Fibroblast of lung (primary cell): ENCODE measurements at regions not wholly inside any gene's neighbourhood (a gene's known extent, or its start where the extent isn't known, plus 50 kb on each side); places are given as distances from the start of the nearest gene placed in this dataset.

Source experiments
- DNase-seq, 2 donors: peaks; one replicate each; pipeline versions ENCODE4 v3.0.0 to v3.0.0-alpha.2; 2010; ENCODE audit warnings: low read depth in 2 of 2
- H2AFZ ChIP-seq: 2 replicates; pipeline ENCODE4 v1.5.1; 2012; ENCODE audit warnings: low read length, control low read depth, inconsistent platforms
- H3K27ac ChIP-seq: 2 replicates; pipeline ENCODE4 v1.5.1; 2011; ENCODE audit warnings: low read length, control low read depth; ENCODE audit not compliant: insufficient read depth
- H3K27me3 ChIP-seq: 2 replicates; pipeline ENCODE4 v1.5.1; 2011; ENCODE audit warnings: mild to moderate bottlenecking, low read length; ENCODE audit not compliant: control insufficient read depth, insufficient read depth
- H3K36me3 ChIP-seq: 2 replicates; pipeline ENCODE4 v1.5.1; 2011; ENCODE audit warnings: low read length; ENCODE audit not compliant: control insufficient read depth, insufficient read depth
- H3K4me1 ChIP-seq: 2 replicates; pipeline ENCODE4 v1.5.1; 2011; ENCODE audit warnings: low read length; ENCODE audit not compliant: control insufficient read depth, insufficient read depth; ENCODE audit errors: extremely low read depth
- H3K4me2 ChIP-seq: 2 replicates; pipeline ENCODE4 v1.5.1; 2011; ENCODE audit warnings: low read length, control low read depth; ENCODE audit not compliant: insufficient read depth; ENCODE audit errors: extremely low read depth
- H3K4me3 ChIP-seq, 4 experiments: fragments of 200-600 bp in 1 of 4; sonication (generic) in 1 of 4; replicated peaks in 1 of 4; 2 replicates each; pipeline ENCODE4 v1.5.1; 2011 to 2016; ENCODE audit warnings: low read length in 4 of 4, low read depth in 3 of 4, mild to moderate bottlenecking in 3 of 4, control low read depth in 2 of 4, inconsistent platforms in 1 of 4, mixed read lengths in 1 of 4; ENCODE audit not compliant: insufficient read depth in 1 of 4; ENCODE audit errors: control extremely low read depth in 1 of 4
- H3K79me2 ChIP-seq: 2 replicates; pipeline ENCODE4 v1.5.1; 2012; ENCODE audit warnings: mild to moderate bottlenecking, low read length, inconsistent platforms; ENCODE audit not compliant: control insufficient read depth, insufficient read depth
- H3K9ac ChIP-seq: 2 replicates; pipeline ENCODE4 v1.5.1; 2011; ENCODE audit warnings: mild to moderate bottlenecking, low read length, control low read depth; ENCODE audit not compliant: insufficient read depth
- H3K9me3 ChIP-seq: 2 replicates; pipeline ENCODE4 v1.5.1; 2012; ENCODE audit warnings: low read depth, low read length; ENCODE audit not compliant: control insufficient read depth, insufficient read depth
- H4K20me1 ChIP-seq: 2 replicates; pipeline ENCODE4 v1.5.1; 2011; ENCODE audit warnings: low read length; ENCODE audit not compliant: control insufficient read depth, insufficient read depth; ENCODE audit errors: extremely low read depth
- EZH2 ChIP-seq: IDR thresholded peaks from 2 replicates; pipeline ENCODE4 v1.5.1; 2012; ENCODE audit warnings: low read length, control low read depth, mild to moderate bottlenecking; ENCODE audit errors: missing control alignments
- TF ChIP-seq, protein P1 (sequence below), 2 donors: IDR thresholded peaks in 1 of 2; conservative IDR thresholded peaks in 1 of 2; 1 replicate in 1 of 2; 2 replicates in 1 of 2; pipeline ENCODE4 v1.5.1; 2011 to 2012; ENCODE audit warnings: low read length in 2 of 2, control low read depth in 1 of 2, inconsistent platforms in 1 of 2, low read depth in 1 of 2, mild to moderate bottlenecking in 1 of 2

DNA sequence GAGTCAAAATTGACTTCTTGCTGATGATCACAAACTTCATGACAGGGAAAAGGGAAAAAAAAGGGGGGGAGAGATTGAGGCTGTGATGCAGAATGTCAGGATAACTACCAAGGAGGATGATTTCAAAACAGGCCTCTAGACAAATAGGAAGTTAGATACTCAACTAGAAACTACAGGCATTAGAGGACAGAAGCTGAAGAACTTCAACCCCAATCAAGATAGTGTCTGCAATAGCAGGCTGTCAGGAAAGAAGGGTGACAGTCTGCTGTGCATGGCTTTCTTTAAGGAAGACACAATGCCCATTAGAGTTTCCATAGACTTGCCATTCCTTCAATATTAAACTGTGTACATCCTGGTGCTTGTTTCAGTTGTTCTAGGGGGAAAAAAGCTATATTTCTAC, 257.2 kb downstream of the TTLL7 start:
- no peaks in the 10 kb centered on the region for H4K20me1 ChIP-seq
- no peaks in the 10 kb centered on the region for H3K27me3 ChIP-seq
- H3K4me3 ChIP-seq: no peak overlapping the region
- H3K4me2 ChIP-seq: no peak overlapping the region
- TF ChIP-seq, protein P1, sequence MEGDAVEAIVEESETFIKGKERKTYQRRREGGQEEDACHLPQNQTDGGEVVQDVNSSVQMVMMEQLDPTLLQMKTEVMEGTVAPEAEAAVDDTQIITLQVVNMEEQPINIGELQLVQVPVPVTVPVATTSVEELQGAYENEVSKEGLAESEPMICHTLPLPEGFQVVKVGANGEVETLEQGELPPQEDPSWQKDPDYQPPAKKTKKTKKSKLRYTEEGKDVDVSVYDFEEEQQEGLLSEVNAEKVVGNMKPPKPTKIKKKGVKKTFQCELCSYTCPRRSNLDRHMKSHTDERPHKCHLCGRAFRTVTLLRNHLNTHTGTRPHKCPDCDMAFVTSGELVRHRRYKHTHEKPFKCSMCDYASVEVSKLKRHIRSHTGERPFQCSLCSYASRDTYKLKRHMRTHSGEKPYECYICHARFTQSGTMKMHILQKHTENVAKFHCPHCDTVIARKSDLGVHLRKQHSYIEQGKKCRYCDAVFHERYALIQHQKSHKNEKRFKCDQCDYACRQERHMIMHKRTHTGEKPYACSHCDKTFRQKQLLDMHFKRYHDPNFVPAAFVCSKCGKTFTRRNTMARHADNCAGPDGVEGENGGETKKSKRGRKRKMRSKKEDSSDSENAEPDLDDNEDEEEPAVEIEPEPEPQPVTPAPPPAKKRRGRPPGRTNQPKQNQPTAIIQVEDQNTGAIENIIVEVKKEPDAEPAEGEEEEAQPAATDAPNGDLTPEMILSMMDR (conservative IDR thresholded peaks at IDR 0.05 in 1 of 2, IDR thresholded peaks at IDR 0.05 in 1 of 2; ENCODE audit: low read depth in 1 of 2, low read length in 2 of 2): no peak
- TF ChIP-seq EZH2: no peak
- H3K9ac ChIP-seq: no peak overlapping the region
- no peak for DNase-seq
- no peaks in the 10 kb centered on the region for H3K79me2 ChIP-seq
- no peaks in the 10 kb centered on the region for H3K4me1 ChIP-seq
- H3K36me3 ChIP-seq: no peaks in the 10 kb centered on the region
- H3K9me3 ChIP-seq: no peaks in the 10 kb centered on the region
- H3K27ac ChIP-seq: no peak overlapping the region
- H2AFZ ChIP-seq: no peak overlapping the region

DNA sequence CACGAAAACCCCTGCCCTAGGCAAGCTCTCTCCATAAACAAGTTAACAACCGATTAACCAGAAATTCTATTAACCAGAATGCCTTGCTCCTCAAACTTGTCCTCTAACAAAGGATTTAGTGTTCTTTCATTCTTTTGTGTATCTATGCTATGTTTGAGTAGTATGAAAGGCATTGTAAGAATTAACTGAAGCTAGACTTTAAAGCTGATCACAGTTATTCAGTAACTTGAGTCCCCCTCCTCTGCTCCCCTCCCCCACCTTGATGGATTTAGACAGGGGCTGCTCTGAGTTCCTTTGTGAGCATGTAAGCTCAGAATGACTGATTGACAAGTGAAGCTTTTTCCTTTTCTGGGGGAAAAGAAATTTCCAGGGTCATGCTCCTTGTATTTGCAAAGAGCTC, 257.6 kb downstream of the TTLL7 start:
- Histone ChIP-seq H3K9ac (no peak overlapping the region), H3K27ac (no peak overlapping the region), H3K79me2 (no peaks in the 10 kb centered on the region), H3K4me3 (no peak overlapping the region), H3K4me1 (no peaks in the 10 kb centered on the region), H3K9me3 (no peaks in the 10 kb centered on the region), H3K27me3 (no peaks in the 10 kb centered on the region), H2AFZ (no peak overlapping the region), H4K20me1 (no peaks in the 10 kb centered on the region), H3K36me3 (no peaks in the 10 kb centered on the region), H3K4me2 (no peak overlapping the region)
- TF ChIP-seq, protein P1 (conservative IDR thresholded peaks at IDR 0.05 in 1 of 2, IDR thresholded peaks at IDR 0.05 in 1 of 2; ENCODE audit: low read depth in 1 of 2, low read length in 2 of 2): no peak
- no peak for TF ChIP-seq EZH2
- no peak for DNase-seq

DNA sequence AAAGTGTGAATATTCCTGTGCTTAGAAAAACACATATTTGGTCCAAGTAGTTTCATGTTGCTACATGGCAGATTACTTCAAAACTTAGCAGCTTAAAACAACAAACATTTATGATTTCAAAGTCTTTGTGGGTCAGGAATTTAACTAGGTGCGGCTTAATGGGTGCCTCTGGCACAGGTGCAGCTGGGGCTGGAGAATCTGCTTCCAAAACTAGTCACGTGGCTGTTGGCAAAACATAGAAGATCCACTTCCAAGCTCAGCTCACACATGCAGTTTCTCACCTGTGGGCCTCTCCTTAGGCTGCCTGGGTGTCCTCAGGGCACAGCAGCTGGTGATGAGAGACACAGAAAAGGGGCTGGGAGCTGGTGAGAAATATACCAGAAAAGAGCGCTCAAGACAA, 263.4 kb downstream of the TTLL7 start:
- Histone ChIP-seq H3K4me3 (no peak overlapping the region), H4K20me1 (no peaks in the 10 kb centered on the region), H2AFZ (no peak overlapping the region), H3K9ac (no peak overlapping the region), H3K27me3 (no peaks in the 10 kb centered on the region), H3K27ac (no peak overlapping the region), H3K4me1 (no peaks in the 10 kb centered on the region), H3K36me3 (no peaks in the 10 kb centered on the region), H3K4me2 (no peak overlapping the region), H3K9me3 (no peaks in the 10 kb centered on the region), H3K79me2 (no peaks in the 10 kb centered on the region)
- TF ChIP-seq EZH2: no peak
- no peak for DNase-seq
